ENCODE measurements at regions not wholly inside any gene's neighbourhood (a gene's known extent, or its start where the extent isn't known, plus 50 kb on each side); places are given as distances from the start of the nearest gene placed in this dataset.

- intact Hi-C loops (cut with DNase I) = no loop called here
- DNase-seq (ENCODE audit: missing footprints) = no peak
- no peak for ATAC-seq
Measured at GRCh38 chr7:131972251-131972650, 415.8 kb upstream of the PODXL start.

GRCh38 chr7:131970602-131971001 is 414.2 kb upstream of the PODXL start:
- no peak for DNase-seq (ENCODE audit: missing footprints)
- intact Hi-C loops (cut with DNase I) = no loop called here
- ATAC-seq = no peak

DNA sequence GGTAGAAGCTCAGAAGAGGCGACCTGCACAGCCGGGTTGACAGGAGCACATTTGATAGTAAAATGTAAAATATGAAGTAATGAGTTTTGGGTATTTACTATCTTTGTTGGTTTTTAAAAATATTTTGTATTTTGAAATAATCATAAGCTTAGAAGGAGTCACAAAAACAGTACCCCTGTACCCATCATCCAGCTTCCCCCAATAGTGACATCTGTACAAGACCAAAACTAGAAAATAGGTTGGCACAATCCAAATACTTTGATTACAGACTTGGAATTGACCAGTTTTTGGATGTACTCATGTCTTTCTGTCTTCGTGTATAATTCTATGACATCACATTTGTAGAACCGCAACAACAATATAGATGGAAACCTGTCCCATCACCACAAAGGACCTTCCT is 413.1 kb upstream of the PODXL start:
- DNase-seq (ENCODE audit: missing footprints) (no peak), ATAC-seq (no peak)
- intact Hi-C loops (cut with DNase I) = no loop called here

- no peak for ATAC-seq
- intact Hi-C loops (cut with DNase I) = no loop called here
Measured at GRCh38 chr7:131967216-131967730, 410.8 kb upstream of the PODXL start.

GRCh38 chr7:131964203-131964602 is 407.8 kb upstream of the PODXL start:
- ATAC-seq (no peak), DNase-seq (ENCODE audit: missing footprints) (no peak)
- intact Hi-C loops (cut with DNase I) = no loop called here

More at GRCh38 chr7:131967216-131967730, 410.8 kb upstream of the PODXL start:
- no peak for DNase-seq (ENCODE audit: missing footprints)

- DNase-seq (ENCODE audit: missing footprints) = no peak
- intact Hi-C loops (cut with DNase I) = no loop called here
- ATAC-seq = no peak
Measured at GRCh38 chr7:131961054-131961680, 404.7 kb upstream of the PODXL start.

DNA sequence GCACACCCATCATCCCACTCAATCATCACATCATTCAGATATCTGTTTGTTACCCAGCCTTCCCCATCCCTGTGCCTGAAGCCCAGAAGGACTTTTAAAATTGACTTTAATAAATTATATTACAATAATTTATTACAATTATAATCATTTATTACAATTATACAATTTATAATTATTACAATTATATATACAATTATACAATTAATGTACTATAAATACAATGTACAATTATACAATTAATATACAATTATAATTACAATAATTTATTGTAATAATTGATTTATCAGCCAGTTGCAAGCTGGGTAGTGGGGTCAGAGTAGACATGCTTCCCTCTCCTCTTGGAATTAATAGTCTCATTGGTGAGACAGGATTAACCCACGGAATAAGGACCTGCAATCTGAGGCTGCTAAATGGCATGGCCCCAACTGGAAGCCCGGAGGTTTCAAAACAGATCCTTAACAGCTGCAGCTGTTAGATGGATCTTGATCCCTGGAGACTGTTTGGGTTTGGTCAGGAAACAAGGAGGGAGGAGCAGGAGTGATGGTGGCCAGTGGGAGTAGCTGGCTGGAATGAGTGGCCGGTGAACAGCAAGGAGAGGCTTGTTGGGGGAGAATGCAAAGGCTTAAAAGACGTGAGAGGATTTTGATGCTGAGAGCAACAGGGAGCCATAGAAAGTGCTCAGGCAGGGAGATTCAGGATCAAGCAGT is 402.8 kb upstream of the PODXL start:
- no peak for DNase-seq (ENCODE audit: missing footprints)
- intact Hi-C loops (cut with DNase I) = no loop called here
- peak; percentile 78 for ATAC-seq

DNA sequence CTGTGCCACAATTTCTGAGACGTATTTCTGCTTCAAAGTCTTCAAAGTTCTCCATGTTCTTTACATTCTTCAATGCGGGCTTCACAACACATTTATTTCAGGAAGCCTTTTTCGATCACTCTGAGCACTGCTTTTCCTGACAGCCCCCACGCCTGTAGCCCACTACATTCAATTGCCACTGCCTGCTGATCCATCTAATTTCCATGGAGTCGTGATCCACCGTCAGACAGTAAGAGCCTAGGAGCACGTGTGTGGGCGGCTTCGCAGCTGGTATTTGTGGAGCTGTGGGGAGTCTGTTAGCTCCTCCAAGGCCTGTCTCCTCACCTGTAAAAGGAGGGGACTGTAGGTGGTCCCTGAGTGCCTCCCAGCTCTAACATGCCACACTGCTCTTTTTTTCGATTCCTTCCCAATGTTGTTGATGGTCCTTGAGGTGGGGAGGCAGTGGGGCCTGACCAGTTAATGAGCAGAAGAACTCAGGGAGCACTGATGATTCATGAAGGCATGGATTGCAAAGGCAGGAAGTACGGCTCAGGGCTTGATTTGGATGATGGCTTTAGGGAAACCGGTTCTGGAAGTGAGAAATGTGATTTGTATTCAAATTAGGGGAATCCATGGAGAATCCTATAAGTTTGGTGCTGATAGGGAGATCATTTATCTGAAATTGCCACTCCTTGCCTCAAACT is 401.1 kb upstream of the PODXL start:
- intact Hi-C loops (cut with DNase I) = no loop called here
- DNase-seq (ENCODE audit: missing footprints) (no peak), ATAC-seq (no peak)

- intact Hi-C loops (cut with DNase I) = no loop called here
- DNase-seq (ENCODE audit: missing footprints) (no peak), ATAC-seq (no peak)
Measured at GRCh38 chr7:131956864-131957263, 400.4 kb upstream of the PODXL start.

DNA sequence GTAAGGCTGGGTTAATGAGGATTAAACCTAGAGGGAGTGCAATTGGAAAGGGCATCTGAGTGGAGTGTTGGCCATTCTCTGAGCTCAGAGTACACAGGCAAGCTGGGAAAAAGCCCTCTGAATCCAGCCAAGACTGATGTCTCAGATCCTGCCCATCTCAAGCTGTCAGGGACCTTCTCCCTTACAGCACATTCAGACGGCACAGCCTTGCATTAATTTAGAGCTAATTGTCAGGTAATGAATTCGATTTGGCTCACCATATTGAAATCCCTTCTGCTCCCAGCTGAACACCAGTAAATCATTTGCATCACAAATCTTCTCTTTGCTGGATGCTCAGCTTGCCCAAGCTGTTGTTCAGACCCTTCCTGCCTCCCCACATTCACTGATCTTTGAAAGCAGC is 399.3 kb upstream of the PODXL start:
- ATAC-seq (no peak), DNase-seq (ENCODE audit: missing footprints) (no peak)
- intact Hi-C loops (cut with DNase I) = no loop called here

DNA sequence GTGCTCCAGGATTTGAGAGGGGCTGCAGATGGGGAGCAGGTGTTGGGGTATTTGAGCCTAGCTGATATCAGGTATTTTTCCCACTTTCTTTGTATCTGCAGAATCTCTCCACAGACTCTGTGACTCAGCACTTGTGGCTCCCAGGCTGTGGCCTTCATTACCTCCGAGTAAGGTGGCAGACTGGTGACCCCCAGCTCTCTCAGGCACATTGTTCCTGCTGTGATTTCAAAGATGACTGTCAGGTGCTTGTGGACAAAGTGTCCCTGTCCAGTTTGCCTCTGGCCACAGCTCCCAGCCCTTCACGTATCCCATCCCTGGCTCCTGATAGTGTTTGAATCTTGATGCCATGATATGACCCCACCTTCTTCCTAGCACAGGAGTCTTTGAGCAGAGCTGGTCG is 396.8 kb upstream of the PODXL start:
- intact Hi-C loops (cut with DNase I) = no loop called here
- no peak for ATAC-seq
- no peak for DNase-seq (ENCODE audit: missing footprints)

- intact Hi-C loops (cut with DNase I) = no loop called here
- ATAC-seq = no peak
- no peak for DNase-seq (ENCODE audit: missing footprints)
Measured at GRCh38 chr7:131952365-131952764, 395.9 kb upstream of the PODXL start.

DNA sequence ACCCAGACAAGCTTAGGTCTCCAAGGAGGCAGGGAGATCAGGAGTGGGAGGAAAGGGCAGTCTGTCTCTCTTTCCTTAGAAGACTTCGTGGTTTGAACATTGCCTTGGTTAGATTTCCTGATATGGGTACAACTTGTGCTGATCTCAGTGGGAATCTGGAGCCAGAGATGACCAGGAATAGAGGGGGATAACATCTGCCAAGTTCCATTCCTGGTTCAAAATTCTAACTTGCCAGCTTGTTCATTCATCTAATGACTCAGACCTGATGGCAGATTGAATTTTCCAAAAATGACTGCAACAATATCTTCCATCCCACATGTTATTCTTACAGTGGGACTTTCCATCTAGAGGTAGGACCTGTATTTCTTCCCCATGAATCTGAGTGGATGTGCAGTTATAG is 394.3 kb upstream of the PODXL start:
- intact Hi-C loops (cut with DNase I) = no loop called here
- ATAC-seq = no peak
- DNase-seq (ENCODE audit: missing footprints) = no peak

GRCh38 chr7:131949659-131950058 is 393.2 kb upstream of the PODXL start:
- intact Hi-C loops (cut with DNase I) = loop anchor here (5.0 kb wide), 2 partner anchors 98 to 303 kb away; no protein-coding TSS in a partner anchor
- no peak for DNase-seq (ENCODE audit: missing footprints)
- ATAC-seq = no peak

DNA sequence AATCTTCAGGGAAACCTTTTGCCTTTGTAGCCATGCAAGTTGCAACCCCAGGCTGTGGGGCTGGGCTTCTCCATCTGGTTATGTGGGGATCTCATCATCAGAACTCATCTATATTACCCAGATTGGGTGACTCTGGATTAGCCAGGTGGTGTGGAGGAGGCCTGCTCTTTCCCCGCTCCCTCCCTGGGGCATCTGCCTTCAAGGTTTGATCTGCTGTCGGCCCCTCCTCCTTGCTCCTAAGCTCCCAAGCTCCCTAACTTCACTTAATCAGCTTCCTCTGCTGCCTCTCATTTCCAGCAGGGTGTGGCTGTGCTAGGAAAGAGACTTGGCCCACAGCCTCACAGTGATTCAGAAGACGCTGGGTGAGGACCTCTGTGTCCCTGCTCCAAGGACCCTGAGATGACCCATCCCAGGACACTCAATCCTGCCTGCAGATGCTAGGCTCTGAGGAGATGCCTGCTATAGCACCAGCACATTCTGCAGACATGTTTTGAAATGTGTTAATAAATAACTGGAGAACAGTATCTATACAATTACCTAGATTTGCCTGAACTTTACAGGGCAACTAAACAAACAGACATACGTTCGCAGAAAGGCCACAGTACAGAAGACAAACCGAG is 392.1 kb upstream of the PODXL start:
- peak; percentile 72 for ATAC-seq
- intact Hi-C loops (cut with DNase I) = loop anchor here (5.0 kb wide), 2 partner anchors 99 to 304 kb away; no protein-coding TSS in a partner anchor
- no peak for DNase-seq (ENCODE audit: missing footprints)

GRCh38 chr7:131947661-131948060 is 391.2 kb upstream of the PODXL start:
- intact Hi-C loops (cut with DNase I) = loop anchor here (5.0 kb wide), 2 partner anchors 100 to 305 kb away; no protein-coding TSS in a partner anchor
- ATAC-seq (no peak), DNase-seq (ENCODE audit: missing footprints) (no peak)

- ATAC-seq = no peak
- DNase-seq (ENCODE audit: missing footprints) = no peak
- intact Hi-C loops (cut with DNase I) = loop anchor here (2.0 to 5.0 kb wide), 3 partner anchors 101 to 635 kb away; no protein-coding TSS in a partner anchor
Measured at GRCh38 chr7:131945957-131946544, 389.6 kb upstream of the PODXL start.

DNA sequence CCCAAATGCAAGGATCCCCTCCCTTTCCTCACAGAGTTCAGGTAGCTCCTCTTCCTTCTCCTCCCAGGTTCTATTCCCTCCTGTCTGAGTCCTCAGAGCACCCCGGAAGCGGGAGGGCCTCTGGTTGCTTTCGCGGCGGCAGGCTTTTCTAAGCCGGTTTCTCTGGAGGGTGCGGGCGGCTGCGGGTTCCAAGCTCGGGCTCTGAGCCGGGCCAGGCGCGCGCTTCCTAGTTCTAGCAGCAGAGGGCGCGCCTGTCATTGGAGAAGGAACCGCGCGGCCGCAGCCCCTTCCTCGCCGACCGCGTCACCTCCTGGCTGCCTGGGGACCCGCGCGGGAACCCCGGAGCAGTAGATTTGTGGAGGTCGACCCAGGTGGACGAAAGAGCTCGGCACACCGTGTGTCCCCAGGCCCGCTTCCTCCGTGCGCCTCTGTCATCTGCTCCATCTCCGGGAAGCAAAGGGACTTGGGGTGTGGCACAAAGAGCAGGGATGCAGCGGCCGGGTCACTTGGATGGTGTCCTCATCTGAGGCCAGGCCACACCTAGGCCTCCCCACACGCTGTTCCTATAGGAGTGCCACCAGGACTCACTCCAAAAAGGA is 389.0 kb upstream of the PODXL start:
- no peak for DNase-seq (ENCODE audit: missing footprints)
- intact Hi-C loops (cut with DNase I) = loop anchor here (2.0 to 5.0 kb wide), 3 partner anchors 102 to 635 kb away; no protein-coding TSS in a partner anchor
- peak; percentile 14 for ATAC-seq

Data from Right ventricle myocardium inferior (tissue), 1 donor.